A549 (cell line): ENCODE measurements at regions not wholly inside any gene's neighbourhood (a gene's known extent, or its start where the extent isn't known, plus 50 kb on each side); places are given as distances from the start of the nearest gene placed in this dataset.

ENCODE experiments used
- ATAC-seq, 2 experiments: fragments of 200-7000 bp in 1 of 2; fragments of >200 bp in 1 of 2; cut with Nextera tagmentation in 1 of 2; cut with Tn5 transposase in 1 of 2; 3 replicates each; pipeline versions ENCODE4 v1.8.0 to v1.9.1; 2018 to 2020; ENCODE audit warnings: mild to moderate bottlenecking in 1 of 2, moderate library complexity in 1 of 2
- CTCF ChIA-PET: fragments of 300-600 bp; sonication (Branson Sonifier 250); formaldehyde crosslinking; extraction: SDS; loops from one replicate; lab custom pipeline; 2021; ENCODE audit warnings: antibody characterized with exemption, inconsistent platforms; lab: Yijun Ruan, JAX
- POLR2A ChIA-PET: fragments of 350-600 bp; formaldehyde crosslinking; extraction: SDS; loops from one replicate; lab custom pipeline; 2021; ENCODE audit warnings: antibody characterized with exemption, inconsistent platforms; lab: Yijun Ruan, JAX
- DNase-seq, 2 experiments: peaks; one replicate each; pipeline versions ENCODE4 v3.0.0 to v3.0.0-alpha.2; 2011 to 2016; ENCODE audit warnings: low read depth in 1 of 2, low spot score in 1 of 2
- FAIRE-seq: peaks from 2 replicates; lab custom pipeline; 2011; peaks lifted over from hg19 to GRCh38; lab: Jason Lieb, UNC
- H3K27ac ChIP-seq, 2 experiments: fragments of >200 bp; sonication (Bioruptor Twin); formaldehyde crosslinking; 3 replicates each; pipeline ENCODE4 v1.5.1; 2016 to 2017
- H3K4me1 ChIP-seq: fragments of >200 bp; sonication (Bioruptor Twin); formaldehyde crosslinking; 3 replicates; pipeline ENCODE4 v1.6.1; 2016
- H3K4me2 ChIP-seq: fragments of >200 bp; sonication (Bioruptor Twin); formaldehyde crosslinking; 3 replicates; pipeline ENCODE4 v1.6.1; 2016
- H3K4me3 ChIP-seq: fragments of >200 bp; sonication (Bioruptor Twin); formaldehyde crosslinking; 3 replicates; pipeline ENCODE4 v1.5.1; 2016
- H3K9me3 ChIP-seq: fragments of >200 bp; sonication (Bioruptor Twin); formaldehyde crosslinking; 3 replicates; pipeline ENCODE4 v1.6.1; 2016
- GATA3 ChIP-seq: IDR thresholded peaks from 2 replicates; pipeline ENCODE4 v1.6.1; 2012; ENCODE audit warnings: borderline replicate concordance
- HOXB5 ChIP-seq: fragments of 250-450 bp; sonication (Bioruptor Pico); IDR thresholded peaks from 2 replicates; pipeline ENCODE4 v1.5.0; 2020; ENCODE audit warnings: mild to moderate bottlenecking, moderate library complexity
- KDM1A ChIP-seq: fragments of 200-600 bp; sonication (generic); IDR thresholded peaks from 2 replicates; pipeline ENCODE4 v1.6.1; 2016; ENCODE audit warnings: low read depth, mild to moderate bottlenecking
- NR3C1 ChIP-seq: fragments of >200 bp; sonication (Bioruptor Twin); formaldehyde crosslinking; IDR thresholded peaks from 3 replicates; pipeline ENCODE4 v1.6.1; 2017
- SREBF2 ChIP-seq: fragments of 450-650 bp; IDR thresholded peaks from 2 replicates; pipeline ENCODE4 v1.6.1; 2014; ENCODE audit warnings: mild to moderate bottlenecking, moderate library complexity
- TP53 ChIP-seq: fragments of 250-450 bp; sonication (Bioruptor Pico); IDR thresholded peaks from 2 replicates; pipeline ENCODE4 v1.5.0; 2021; ENCODE audit warnings: mild to moderate bottlenecking, moderate library complexity
- ZSCAN20 ChIP-seq: fragments of 250-450 bp; sonication (Bioruptor Pico); IDR thresholded peaks from 2 replicates; pipeline ENCODE4 v1.8.0; 2022; ENCODE audit warnings: mild to moderate bottlenecking, moderate library complexity
- WGBS: methylation state at CpG from one replicate; pipeline ENCODE4 v1.1.6; 2017; ENCODE audit errors: missing lambda C conversion rate; 5-methylcytosine and 5-hydroxymethylcytosine counted together
- TF ChIP-seq, protein P1 (sequence below): IDR thresholded peaks from 2 replicates; pipeline ENCODE4 v1.6.1; 2012
- TF ChIP-seq, protein P2 (sequence below): fragments of 250-450 bp; sonication (Bioruptor Pico); IDR thresholded peaks from 2 replicates; pipeline ENCODE4 v1.5.0; 2020; ENCODE audit warnings: low read depth, mild to moderate bottlenecking, moderate library complexity

DNA sequence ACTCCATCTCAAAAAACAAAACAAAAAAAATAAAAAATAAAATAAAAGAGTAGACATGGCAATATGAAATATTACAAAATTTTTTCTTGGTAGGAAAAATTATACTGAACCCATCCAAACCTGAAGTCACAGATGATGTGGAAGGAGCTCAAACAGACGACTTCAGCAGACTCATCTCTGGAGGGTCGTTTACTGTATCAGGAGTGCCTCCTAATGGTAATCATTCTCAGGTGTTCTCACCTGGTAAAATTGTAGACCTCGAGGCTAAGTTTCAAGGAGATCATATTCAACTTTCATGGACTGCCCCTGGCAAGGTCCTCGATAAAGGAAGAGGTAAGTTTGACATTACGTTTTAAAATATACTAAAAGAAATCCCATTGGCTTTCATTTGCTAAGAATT lies 54.3 kb upstream of the SH3GLB1 start:
- POLR2A ChIA-PET: no interaction called here
- H3K4me1 ChIP-seq: no peaks in the 10 kb centered on the region
- WGBS: 10% methylated on average over 5 of the region's 5 CpGs
- no peak overlapping the region for H3K4me3 ChIP-seq
- no peak overlapping the region for H3K27ac ChIP-seq
- DNase-seq: no peak
- no peak for FAIRE-seq
- no peaks in the 10 kb centered on the region for H3K9me3 ChIP-seq
- H3K4me2 ChIP-seq: no peak overlapping the region
- CTCF ChIA-PET: interaction anchor here (0.6 kb wide), 1 partner anchor 1154 kb away, joined by 3 read pairs; no protein-coding TSS in a partner anchor
- ATAC-seq: no peak
- TF ChIP-seq ZSCAN20 (CRISPR knock-in tag) (no peak), TP53 (no peak), HOXB5 (CRISPR knock-in tag) (no peak), NR3C1 (no peak), KDM1A (no peak), GATA3 (no peak), SREBF2 (no peak)
- TF ChIP-seq, protein P1, sequence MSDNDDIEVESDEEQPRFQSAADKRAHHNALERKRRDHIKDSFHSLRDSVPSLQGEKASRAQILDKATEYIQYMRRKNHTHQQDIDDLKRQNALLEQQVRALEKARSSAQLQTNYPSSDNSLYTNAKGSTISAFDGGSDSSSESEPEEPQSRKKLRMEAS: no peak
- TF ChIP-seq, protein P2, sequence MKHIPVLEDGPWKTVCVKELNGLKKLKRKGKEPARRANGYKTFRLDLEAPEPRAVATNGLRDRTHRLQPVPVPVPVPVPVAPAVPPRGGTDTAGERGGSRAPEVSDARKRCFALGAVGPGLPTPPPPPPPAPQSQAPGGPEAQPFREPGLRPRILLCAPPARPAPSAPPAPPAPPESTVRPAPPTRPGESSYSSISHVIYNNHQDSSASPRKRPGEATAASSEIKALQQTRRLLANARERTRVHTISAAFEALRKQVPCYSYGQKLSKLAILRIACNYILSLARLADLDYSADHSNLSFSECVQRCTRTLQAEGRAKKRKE (CRISPR knock-in tag): no peak
